Suprapubic skin (tissue), 4 donors: ENCODE measurements at regions not wholly inside any gene's neighbourhood (a gene's known extent, or its start where the extent isn't known, plus 50 kb on each side); places are given as distances from the start of the nearest gene placed in this dataset.

ENCODE experiments used
- DNase-seq, 2 donors: peaks; one replicate each; pipeline ENCODE4 v3.0.0-alpha.2; 2019; ENCODE audit warnings: low spot score in 2 of 2
- H3K27ac ChIP-seq: fragments of 200-600 bp; sonication (generic); one replicate; pipeline ENCODE4 v1.5.1; 2019
- H3K27me3 ChIP-seq: fragments of 200-600 bp; sonication (generic); one replicate; pipeline ENCODE4 v1.5.1; 2019
- H3K36me3 ChIP-seq: fragments of 200-600 bp; sonication (generic); one replicate; pipeline ENCODE4 v1.5.1; 2019
- H3K4me1 ChIP-seq: fragments of 200-600 bp; sonication (generic); one replicate; pipeline ENCODE4 v1.5.1; 2019
- H3K4me3 ChIP-seq: fragments of 200-600 bp; sonication (generic); one replicate; pipeline ENCODE4 v1.5.1; 2019; ENCODE audit warnings: mild to moderate bottlenecking
- H3K9me3 ChIP-seq: fragments of 200-600 bp; sonication (generic); one replicate; pipeline ENCODE4 v1.5.1; 2019
- CTCF ChIP-seq, 2 donors: fragments of 200-600 bp in 1 of 2; fragments of 450-650 bp in 1 of 2; sonication (generic) in 1 of 2; IDR thresholded peaks; one replicate each; pipeline ENCODE4 v1.5.1; 2016 to 2019; ENCODE audit warnings: antibody characterized with exemption in 2 of 2, mild to moderate bottlenecking in 1 of 2, moderate library complexity in 1 of 2
- EP300 ChIP-seq: sonication (generic); formaldehyde crosslinking; IDR thresholded peaks from one replicate; pipeline ENCODE4 v1.6.1; 2017; ENCODE audit warnings: antibody characterized with exemption
- POLR2A ChIP-seq, 2 donors: fragments of 450-650 bp; IDR thresholded peaks; one replicate each; pipeline ENCODE4 v1.6.1; 2017; ENCODE audit warnings: antibody characterized with exemption in 2 of 2, mild to moderate bottlenecking in 2 of 2, moderate library complexity in 2 of 2
- POLR2AphosphoS5 ChIP-seq, 3 donors: sonication (generic); formaldehyde crosslinking; IDR thresholded peaks; one replicate each; pipeline ENCODE4 v1.6.1; 2017; ENCODE audit warnings: antibody characterized with exemption in 3 of 3
- WGBS: methylation state at CpG from one replicate; pipeline ENCODE4 v1.1.5; 2018; 5-methylcytosine and 5-hydroxymethylcytosine counted together

- TF ChIP-seq POLR2AphosphoS5 (IDR thresholded peaks at IDR 0.05), result no peak
- no peak for TF ChIP-seq EP300
- no peak for TF ChIP-seq POLR2A (IDR thresholded peaks at IDR 0.05)
- no peak for TF ChIP-seq CTCF (IDR thresholded peaks at IDR 0.05)
- Histone ChIP-seq H3K4me3 (no peak overlapping the region), H3K4me1 (no peaks in the 10 kb centered on the region), H3K27ac (no peak overlapping the region), H3K36me3 (no peaks in the 10 kb centered on the region), H3K9me3 (no peaks in the 10 kb centered on the region), H3K27me3 (no peaks in the 10 kb centered on the region)
- DNase-seq, result no peak
- 23% methylated on average over 3 of the region's 3 CpGs for WGBS
Measured at GRCh38 chr14:86022031-86022629, 492.2 kb downstream of the FLRT2 start.

GRCh38 chr14:86020841-86021240 is 490.9 kb downstream of the FLRT2 start:
- H3K36me3 ChIP-seq, result no peaks in the 10 kb centered on the region
- H3K27ac ChIP-seq, result no peak overlapping the region
- H3K27me3 ChIP-seq, result no peaks in the 10 kb centered on the region
- DNase-seq, result no peak
- no peak overlapping the region for H3K4me3 ChIP-seq
- no peaks in the 10 kb centered on the region for H3K9me3 ChIP-seq
- no peaks in the 10 kb centered on the region for H3K4me1 ChIP-seq
- TF ChIP-seq EP300 (no peak), POLR2A (IDR thresholded peaks at IDR 0.05) (no peak), CTCF (IDR thresholded peaks at IDR 0.05) (no peak), POLR2AphosphoS5 (IDR thresholded peaks at IDR 0.05) (no peak)

GRCh38 chr14:86015941-86016340 is 486.0 kb downstream of the FLRT2 start:
- no peak overlapping the region for H3K4me3 ChIP-seq
- H3K36me3 ChIP-seq, result no peaks in the 10 kb centered on the region
- H3K9me3 ChIP-seq, result no peaks in the 10 kb centered on the region
- DNase-seq, result no peak
- H3K27ac ChIP-seq, result no peak overlapping the region
- H3K4me1 ChIP-seq, result no peaks in the 10 kb centered on the region
- TF ChIP-seq POLR2A (IDR thresholded peaks at IDR 0.05) (no peak), CTCF (IDR thresholded peaks at IDR 0.05) (no peak), POLR2AphosphoS5 (IDR thresholded peaks at IDR 0.05) (no peak), EP300 (no peak)
- H3K27me3 ChIP-seq, result no peaks in the 10 kb centered on the region
- WGBS, result 66% methylated on average over 1 of the region's 1 CpG

GRCh38 chr14:86015511-86015910 is 485.6 kb downstream of the FLRT2 start:
- WGBS, result 90% methylated on average over 1 of the region's 1 CpG

GRCh38 chr14:86013641-86014040 is 483.7 kb downstream of the FLRT2 start:
- Histone ChIP-seq H3K9me3 (no peaks in the 10 kb centered on the region), H3K27me3 (no peaks in the 10 kb centered on the region), H3K27ac (no peak overlapping the region), H3K4me3 (no peak overlapping the region), H3K4me1 (no peaks in the 10 kb centered on the region), H3K36me3 (no peaks in the 10 kb centered on the region)
- no peak for DNase-seq
- no peak for TF ChIP-seq POLR2AphosphoS5 (IDR thresholded peaks at IDR 0.05)
- whole genome bisulfite sequencing, result 82% methylated on average over 3 of the region's 3 CpGs

More at GRCh38 chr14:86015511-86015910, 485.6 kb downstream of the FLRT2 start:
- H3K27me3 ChIP-seq, result no peaks in the 10 kb centered on the region
- TF ChIP-seq POLR2A (IDR thresholded peaks at IDR 0.05) (no peak), EP300 (no peak), CTCF (IDR thresholded peaks at IDR 0.05) (no peak), POLR2AphosphoS5 (IDR thresholded peaks at IDR 0.05) (no peak)
- DNase-seq, result no peak
- H3K36me3 ChIP-seq, result no peaks in the 10 kb centered on the region
- no peaks in the 10 kb centered on the region for H3K9me3 ChIP-seq
- H3K4me3 ChIP-seq, result no peak overlapping the region
- H3K27ac ChIP-seq, result no peak overlapping the region
- no peaks in the 10 kb centered on the region for H3K4me1 ChIP-seq

- Histone ChIP-seq H3K9me3 (no peaks in the 10 kb centered on the region), H3K27me3 (no peaks in the 10 kb centered on the region), H3K4me3 (no peak overlapping the region), H3K27ac (no peak overlapping the region), H3K36me3 (no peaks in the 10 kb centered on the region), H3K4me1 (no peaks in the 10 kb centered on the region)
- TF ChIP-seq EP300 (no peak), POLR2A (IDR thresholded peaks at IDR 0.05) (no peak), CTCF (IDR thresholded peaks at IDR 0.05) (no peak), POLR2AphosphoS5 (IDR thresholded peaks at IDR 0.05) (no peak)
- WGBS, result 21% methylated on average over 1 of the region's 1 CpG
- DNase-seq, result no peak
Measured at GRCh38 chr14:86012461-86012860, 482.5 kb downstream of the FLRT2 start.
